Lung (tissue), 11 donors: ENCODE measurements at regions not wholly inside any gene's neighbourhood (a gene's known extent, or its start where the extent isn't known, plus 50 kb on each side); places are given as distances from the start of the nearest gene placed in this dataset.

ENCODE experiments used
- ATAC-seq: fragments of 200-7000 bp; cut with Tn5 transposase; one replicate; pipeline ENCODE4 v1.9.1; 2020; ENCODE audit warnings: moderate number of reproducible peaks; ENCODE audit not compliant: insufficient read depth, low FRiP score
- DNase-seq, 3 donors: peaks; one replicate each; pipeline ENCODE4 v3.0.0-alpha.2; 2013 to 2017
- H3K27ac ChIP-seq, 2 donors: one replicate each; pipeline ENCODE4 v1.5.1; 2013; ENCODE audit warnings: mild to moderate bottlenecking in 2 of 2, moderate library complexity in 2 of 2, control low read depth in 1 of 2, inconsistent platforms in 1 of 2, low read depth in 1 of 2, low read length in 1 of 2
- H3K27me3 ChIP-seq, 3 donors: one replicate each; pipeline ENCODE4 v1.5.1; 2013; ENCODE audit warnings: low read length in 2 of 3; ENCODE audit not compliant: control insufficient read depth in 3 of 3, insufficient read depth in 3 of 3
- H3K36me3 ChIP-seq, 4 donors: one replicate each; pipeline ENCODE4 v1.5.1; 2013; ENCODE audit warnings: low read length in 4 of 4, mild to moderate bottlenecking in 1 of 4, moderate library complexity in 1 of 4; ENCODE audit not compliant: control insufficient read depth in 4 of 4, insufficient read depth in 4 of 4
- H3K4me1 ChIP-seq, 5 donors: one replicate each; pipeline ENCODE4 v1.5.1; 2013; ENCODE audit warnings: low read length in 5 of 5, mild to moderate bottlenecking in 2 of 5, moderate library complexity in 1 of 5; ENCODE audit not compliant: control insufficient read depth in 5 of 5, insufficient read depth in 5 of 5
- H3K4me3 ChIP-seq: one replicate; pipeline ENCODE4 v1.5.1; 2013; ENCODE audit warnings: mild to moderate bottlenecking, control low read depth, moderate library complexity
- H3K9ac ChIP-seq, 2 donors: one replicate each; pipeline ENCODE4 v1.5.1; 2013; ENCODE audit warnings: low read length in 2 of 2, control low read depth in 1 of 2; ENCODE audit not compliant: insufficient read depth in 1 of 2
- H3K9me3 ChIP-seq, 4 donors: one replicate each; pipeline ENCODE4 v1.5.1; 2013; ENCODE audit warnings: low read length in 3 of 4, mild to moderate bottlenecking in 1 of 4, moderate library complexity in 1 of 4; ENCODE audit not compliant: control insufficient read depth in 4 of 4, insufficient read depth in 3 of 4
- CTCF ChIP-seq: IDR thresholded peaks from 2 replicates; pipeline ENCODE4 v1.5.1; 2012; ENCODE audit warnings: mild to moderate bottlenecking; ENCODE audit errors: control extremely low read depth, extremely low read depth
- WGBS, 2 donors: extraction: QIAGEN DNeasy Blood & Tissue Kit; methylation state at CpG; one replicate each; pipeline ENCODE4 v1.1.7; 2013; 5-methylcytosine and 5-hydroxymethylcytosine counted together
- donor health status: control.
- donor health status: control.
- donor health status: Bipolar disorder and iron deficiency.
- donor health status: healthy.
- donor health status: DM: yes; HTN: yes; CAD: no.

GRCh38 chr9:135254176-135255032, 166.9 kb downstream of the OLFM1 start:
- DNase-seq (no peak), ATAC-seq (no peak)
- 90 to 91% methylated on average over 25 of the region's 25 CpGs for WGBS, 2 donors
- H3K27ac ChIP-seq = no peak overlapping the region
- no peaks in the 10 kb centered on the region for H3K9me3 ChIP-seq
- H3K36me3 ChIP-seq = no peaks in the 10 kb centered on the region
- peaks cover 0 to 10% (median 0%) of the 10 kb centered on the region in 3 donors for H3K27me3 ChIP-seq
- H3K4me1 ChIP-seq = peaks cover 0 to 6% (median 0%) of the 10 kb centered on the region in 5 donors
- no peak overlapping the region for H3K4me3 ChIP-seq
- TF ChIP-seq CTCF = no peak
- H3K9ac ChIP-seq = no peak overlapping the region

GRCh38 chr9:135255033-135255840, 167.8 kb downstream of the OLFM1 start:
- no peak for TF ChIP-seq CTCF
- ATAC-seq = no peak

GRCh38 chr9:135255841-135256580, 168.5 kb downstream of the OLFM1 start:
- no peak for DNase-seq
- WGBS, 2 donors = 76 to 80% methylated on average over 23 of the region's 23 CpGs

More at GRCh38 chr9:135255033-135255840, 167.8 kb downstream of the OLFM1 start:
- Histone ChIP-seq H3K4me1 (peaks cover 0 to 6% (median 0%) of the 10 kb centered on the region in 5 donors), H3K27me3 (peaks cover 0 to 10% (median 0%) of the 10 kb centered on the region in 3 donors), H3K9me3 (no peaks in the 10 kb centered on the region), H3K4me3 (no peak overlapping the region), H3K9ac (no peak overlapping the region), H3K27ac (no peak overlapping the region), H3K36me3 (no peaks in the 10 kb centered on the region)
- no peak for DNase-seq
- 63 to 67% methylated on average over 22 to 23 of the region's 23 CpGs for WGBS, 2 donors

More at GRCh38 chr9:135255841-135256580, 168.5 kb downstream of the OLFM1 start:
- no peaks in the 10 kb centered on the region for H3K36me3 ChIP-seq
- no peak for ATAC-seq
- no peak overlapping the region for H3K27ac ChIP-seq
- H3K9me3 ChIP-seq = no peaks in the 10 kb centered on the region
- no peak overlapping the region for H3K4me3 ChIP-seq
- peaks cover 0 to 12% (median 0%) of the 10 kb centered on the region in 3 donors for H3K27me3 ChIP-seq
- H3K9ac ChIP-seq = no peak overlapping the region
- TF ChIP-seq CTCF = no peak
- peaks cover 0 to 6% (median 2%) of the 10 kb centered on the region in 5 donors for H3K4me1 ChIP-seq
